H1 (cell line): ENCODE measurements at regions not wholly inside any gene's neighbourhood (a gene's known extent, or its start where the extent isn't known, plus 50 kb on each side); places are given as distances from the start of the nearest gene placed in this dataset.

ENCODE experiments used
- CTCF ChIA-PET: fragments of 300-600 bp; sonication (Branson Sonifier 250); formaldehyde crosslinking; loops from one replicate; lab custom pipeline; 2021; ENCODE audit not compliant: partially characterized antibody; lab: Charles Lee
- POLR2A ChIA-PET: fragments of 300-600 bp; sonication (Branson Sonifier 250); formaldehyde crosslinking; loops from one replicate; lab custom pipeline; 2021; ENCODE audit warnings: inconsistent platforms; ENCODE audit not compliant: partially characterized antibody; lab: Charles Lee
- DNase-seq, 2 experiments: peaks; one replicate each; pipeline versions ENCODE4 v3.0.0 to v3.0.0-alpha.2; 2010 to 2022; ENCODE audit warnings: low spot score in 2 of 2, low read depth in 1 of 2, mixed read lengths in 1 of 2
- FAIRE-seq: peaks from 2 replicates; lab custom pipeline; 2011; peaks lifted over from hg19 to GRCh38; lab: Jason Lieb, UNC
- H2AFZ ChIP-seq: 2 replicates; pipeline ENCODE4 v1.8.1; 2012; ENCODE audit warnings: low read length, inconsistent platforms
- H2AK5ac ChIP-seq: 2 replicates; pipeline ENCODE4 v1.6.1; 2013; ENCODE audit warnings: low read depth, low read length
- H2BK120ac ChIP-seq: replicated peaks from 2 replicates; pipeline ENCODE3; 2013; ENCODE audit warnings: low read depth, low read length, inconsistent platforms
- H2BK12ac ChIP-seq: 2 replicates; pipeline ENCODE4 v1.6.1; 2013; ENCODE audit warnings: low read depth, low read length
- H2BK15ac ChIP-seq: 2 replicates; pipeline ENCODE4 v1.6.1; 2013; ENCODE audit warnings: low read length
- H2BK20ac ChIP-seq: 2 replicates; pipeline ENCODE4 v1.6.1; 2013; ENCODE audit warnings: low read length
- H2BK5ac ChIP-seq: 2 replicates; pipeline ENCODE4 v1.6.1; 2013; ENCODE audit warnings: low read depth, low read length
- H3K14ac ChIP-seq: 2 replicates; pipeline ENCODE4 v1.6.1; 2013; ENCODE audit warnings: inconsistent platforms; ENCODE audit not compliant: insufficient read length
- H3K18ac ChIP-seq: 2 replicates; pipeline ENCODE4 v1.6.1; 2013; ENCODE audit warnings: low read length; ENCODE audit errors: extremely low read depth
- H3K23ac ChIP-seq: 2 replicates; pipeline ENCODE4 v1.6.1; 2013; ENCODE audit warnings: inconsistent platforms; ENCODE audit not compliant: insufficient read length
- H3K23me2 ChIP-seq: 2 replicates; pipeline ENCODE4 v1.6.1; 2013; ENCODE audit warnings: low read depth, low read length
- H3K27ac ChIP-seq: 2 replicates; pipeline ENCODE4 v1.6.1; 2011; ENCODE audit warnings: low read depth, low read length, inconsistent platforms
- H3K27me3 ChIP-seq, 4 experiments: replicated peaks in 1 of 4; 1 replicate in 1 of 4; 2 replicates in 3 of 4; pipeline versions ENCODE4 v1.6.1 to v1.8.1; 2011 to 2013; ENCODE audit warnings: low read length in 3 of 4, mild to moderate bottlenecking in 3 of 4, inconsistent platforms in 2 of 4, mixed read lengths in 2 of 4, moderate library complexity in 1 of 4; ENCODE audit not compliant: control insufficient read depth in 3 of 4, insufficient read depth in 3 of 4; ENCODE audit errors: extremely low read depth in 1 of 4
- H3K36me3 ChIP-seq, 4 experiments: 2 replicates each; pipeline versions ENCODE4 v1.6.1 to v1.8.1; 2011 to 2013; ENCODE audit warnings: mild to moderate bottlenecking in 4 of 4, low read length in 3 of 4, moderate library complexity in 2 of 4, control low read depth in 1 of 4, inconsistent platforms in 1 of 4; ENCODE audit not compliant: insufficient read depth in 4 of 4, control insufficient read depth in 2 of 4
- H3K4ac ChIP-seq: replicated peaks from 2 replicates; pipeline ENCODE3; 2013; ENCODE audit warnings: low read length, low read depth, mixed read lengths, inconsistent platforms; ENCODE audit not compliant: insufficient read length
- H3K4me1 ChIP-seq, 4 experiments: replicated peaks in 1 of 4; 1 replicate in 1 of 4; 2 replicates in 3 of 4; pipeline versions ENCODE4 v1.6.1 to v1.8.1; 2011 to 2013; ENCODE audit warnings: low read length in 3 of 4, inconsistent platforms in 2 of 4, mixed read lengths in 1 of 4; ENCODE audit not compliant: insufficient read depth in 4 of 4, control insufficient read depth in 3 of 4
- H3K4me2 ChIP-seq, 2 experiments: 2 replicates each; pipeline versions ENCODE4 v1.6.1 to v1.8.1; 2011 to 2013; ENCODE audit warnings: low read depth in 2 of 2, low read length in 2 of 2, control low read depth in 1 of 2, inconsistent platforms in 1 of 2, mild to moderate bottlenecking in 1 of 2; ENCODE audit not compliant: insufficient read depth in 1 of 2
- H3K4me3 ChIP-seq, 4 experiments: fragments of 200-600, 300-600 bp in 1 of 4; sonication (generic), shearing (Covaris generic), sonication (Bioruptor Twin) in 1 of 4; 2 replicates each; pipeline versions ENCODE4 v1.5.1 to v1.8.1; 2011 to 2016; ENCODE audit warnings: low read length in 4 of 4, low read depth in 3 of 4, control low read depth in 2 of 4, inconsistent platforms in 2 of 4, mild to moderate bottlenecking in 2 of 4, mixed read lengths in 1 of 4, moderate library complexity in 1 of 4; ENCODE audit not compliant: insufficient read depth in 2 of 4; ENCODE audit errors: extremely low read depth in 1 of 4
- H3K56ac ChIP-seq: replicated peaks from 2 replicates; pipeline ENCODE3; 2013; ENCODE audit warnings: low read depth, mild to moderate bottlenecking, mixed read lengths, low read length, inconsistent platforms; ENCODE audit not compliant: insufficient read length
- H3K79me1 ChIP-seq: 2 replicates; pipeline ENCODE4 v1.6.1; 2013; ENCODE audit warnings: low read depth, low read length, control low read depth
- H3K79me2 ChIP-seq, 2 experiments: 2 replicates each; pipeline versions ENCODE4 v1.6.1 to v1.8.1; 2012 to 2013; ENCODE audit warnings: low read length in 2 of 2, mild to moderate bottlenecking in 2 of 2, inconsistent platforms in 1 of 2; ENCODE audit not compliant: insufficient read depth in 2 of 2, control insufficient read depth in 1 of 2
- H3K9ac ChIP-seq, 4 experiments: replicated peaks in 1 of 4; 1 replicate in 1 of 4; 2 replicates in 3 of 4; pipeline versions ENCODE4 v1.6.1 to v1.8.1; 2011 to 2013; ENCODE audit warnings: low read depth in 3 of 4, low read length in 3 of 4, control low read depth in 2 of 4, mild to moderate bottlenecking in 2 of 4, moderate library complexity in 2 of 4, inconsistent platforms in 1 of 4; ENCODE audit errors: extremely low read depth in 1 of 4
- H3K9me3 ChIP-seq, 2 experiments: 2 replicates each; pipeline versions ENCODE4 v1.6.1 to v1.8.1; 2012 to 2013; ENCODE audit warnings: mild to moderate bottlenecking in 2 of 2, moderate library complexity in 2 of 2, control low read depth in 1 of 2, inconsistent platforms in 1 of 2, low read depth in 1 of 2, low read length in 1 of 2, mixed read lengths in 1 of 2; ENCODE audit not compliant: insufficient read depth in 2 of 2
- H4K20me1 ChIP-seq, 2 experiments: replicated peaks in 1 of 2; 2 replicates each; pipeline versions ENCODE3 to v1.8.1; 2011 to 2013; ENCODE audit warnings: inconsistent platforms in 2 of 2, low read length in 2 of 2, mild to moderate bottlenecking in 1 of 2; ENCODE audit not compliant: insufficient read depth in 2 of 2, control insufficient read depth in 1 of 2
- H4K5ac ChIP-seq: 2 replicates; pipeline ENCODE4 v1.6.1; 2013; ENCODE audit warnings: low read length, low read depth, mixed read lengths, inconsistent platforms; ENCODE audit not compliant: insufficient read length
- H4K8ac ChIP-seq: 2 replicates; pipeline ENCODE4 v1.8.0; 2013; ENCODE audit warnings: mild to moderate bottlenecking, moderate library complexity, low read length, inconsistent platforms; ENCODE audit not compliant: insufficient read depth; ENCODE audit errors: extremely low read depth
- H4K91ac ChIP-seq: replicated peaks from 2 replicates; pipeline ENCODE3; 2013; ENCODE audit warnings: low read length, mixed read lengths, inconsistent platforms; ENCODE audit not compliant: insufficient read length
- ASH2L ChIP-seq: fragments of 200-600, 300-600 bp; sonication (generic); IDR thresholded peaks from one replicate; pipeline ENCODE4 v1.7.1; 2017; ENCODE audit warnings: low read length
- BCL11A ChIP-seq, 2 experiments: IDR thresholded peaks; one replicate each; pipeline ENCODE4 v1.6.1; 2011; ENCODE audit warnings: low read depth in 2 of 2, low read length in 2 of 2, mild to moderate bottlenecking in 2 of 2
- BRCA1 ChIP-seq: IDR thresholded peaks from 2 replicates; pipeline ENCODE4 v1.6.1; 2012; ENCODE audit warnings: low read depth, low read length, improper control_type of control experiment
- CREB1 ChIP-seq: IDR thresholded peaks from 2 replicates; pipeline ENCODE4 v1.6.1; 2012; ENCODE audit warnings: inconsistent platforms
- EGR1 ChIP-seq: IDR thresholded peaks from 2 replicates; pipeline ENCODE4 v1.6.1; 2011; ENCODE audit warnings: low read depth, low read length, borderline replicate concordance
- EZH2 ChIP-seq: fragments of 200-600 bp; sonication (generic); IDR thresholded peaks from 2 replicates; pipeline ENCODE4 v1.7.1; 2012; ENCODE audit warnings: low read depth, mild to moderate bottlenecking, moderate library complexity, low read length, inconsistent platforms; ENCODE audit not compliant: severe bottlenecking
- KDM1A ChIP-seq: fragments of 200-600, 300-600 bp; sonication (generic); IDR thresholded peaks from 2 replicates; pipeline ENCODE4 v1.7.1; 2016; ENCODE audit warnings: mild to moderate bottlenecking, low read length, borderline replicate concordance
- NANOG ChIP-seq: IDR thresholded peaks from 2 replicates; pipeline ENCODE4 v1.6.1; 2011; ENCODE audit warnings: low read length, low read depth, mild to moderate bottlenecking, inconsistent platforms; ENCODE audit not compliant: insufficient read depth, poor library complexity, severe bottlenecking
- RAD21 ChIP-seq, 2 experiments: IDR thresholded peaks in 1 of 2; conservative IDR thresholded peaks in 1 of 2; 2 replicates each; pipeline ENCODE4 v1.6.1; 2011; ENCODE audit warnings: low read depth in 2 of 2, low read length in 2 of 2, improper control_type of control experiment in 1 of 2, inconsistent platforms in 1 of 2, mild to moderate bottlenecking in 1 of 2, moderate library complexity in 1 of 2
- RBBP5 ChIP-seq: IDR thresholded peaks from 2 replicates; pipeline ENCODE4 v1.7.1; 2012; ENCODE audit warnings: low read depth, mild to moderate bottlenecking, inconsistent platforms, low read length, moderate library complexity, borderline replicate concordance
- RFX5 ChIP-seq: IDR thresholded peaks from 2 replicates; pipeline ENCODE4 v1.6.1; 2011; ENCODE audit warnings: low read depth, low read length, improper control_type of control experiment, borderline replicate concordance
- SAP30 ChIP-seq: fragments of 300-600 bp; sonication (generic); IDR thresholded peaks from 2 replicates; pipeline ENCODE4 v1.7.1; 2012; ENCODE audit warnings: low read length, moderate library complexity, mild to moderate bottlenecking, inconsistent platforms; ENCODE audit not compliant: insufficient read depth, insufficient replicate concordance
- SP2 ChIP-seq: IDR thresholded peaks from 2 replicates; pipeline ENCODE4 v1.6.1; 2012; ENCODE audit warnings: mild to moderate bottlenecking, low read length, inconsistent platforms
- SRF ChIP-seq: IDR thresholded peaks from 2 replicates; pipeline ENCODE4 v1.6.1; 2011; ENCODE audit warnings: mild to moderate bottlenecking, low read depth, low read length, moderate library complexity
- TEAD4 ChIP-seq: IDR thresholded peaks from 2 replicates; pipeline ENCODE4 v1.6.1; 2012; ENCODE audit warnings: low read depth, low read length, inconsistent platforms, mixed read lengths
- WGBS, 2 experiments: shearing (Covaris generic) in 1 of 2; methylation state at CpG; one replicate each; pipeline versions ENCODE4 v1.1.6 to v1.1.7; 2013 to 2015; ENCODE audit warnings: low lambda C conversion rate in 2 of 2, mixed read lengths in 2 of 2, inconsistent platforms in 1 of 2, low coverage in 1 of 2, missing lambda C conversion rate in 1 of 2; ENCODE audit not compliant: insufficient replicate concordance in 2 of 2, insufficient coverage in 1 of 2, insufficient read length in 1 of 2; ENCODE audit errors: extremely low coverage in 1 of 2, missing lambda C conversion rate in 1 of 2; 5-methylcytosine and 5-hydroxymethylcytosine counted together

- CTCF ChIA-PET = interaction anchor here (0.9 to 1.3 kb wide), 7 partner anchors 9 to 112 kb away, joined by 3 to 6 read pairs (median 3); no protein-coding TSS in a partner anchor
- POLR2A ChIA-PET = no interaction called here
- TF ChIP-seq SAP30 = no peak
- no peak for TF ChIP-seq RAD21 (IDR thresholded peaks at IDR 0.05 in 1 of 2, conservative IDR thresholded peaks at IDR 0.05 in 1 of 2; ENCODE audit: low read depth in 2 of 2, low read length in 2 of 2)
- no peak for TF ChIP-seq ASH2L
- no peak for TF ChIP-seq EZH2
- no peak for TF ChIP-seq KDM1A
- TF ChIP-seq SRF = no peak
- TF ChIP-seq TEAD4 = no peak
- TF ChIP-seq BCL11A (IDR thresholded peaks at IDR 0.05; ENCODE audit: low read depth in 2 of 2, low read length in 2 of 2) = no peak
- TF ChIP-seq BRCA1 = no peak
- no peak for TF ChIP-seq RFX5
- no peak for TF ChIP-seq SP2
- no peak for TF ChIP-seq CREB1
- TF ChIP-seq NANOG = no peak
- TF ChIP-seq EGR1 = no peak
- TF ChIP-seq RBBP5 = no peak
Measured at GRCh38 chr13:52921194-52921593, 72.8 kb upstream of the PCDH8 start.

More at GRCh38 chr13:52921194-52921593, 72.8 kb upstream of the PCDH8 start:
- H2AFZ ChIP-seq = no peak overlapping the region
- H3K14ac ChIP-seq = no peak overlapping the region
- no peak overlapping the region for H3K27ac ChIP-seq
- no peak overlapping the region for H4K5ac ChIP-seq
- H2BK15ac ChIP-seq = no peak overlapping the region
- H2AK5ac ChIP-seq = no peak overlapping the region
- no peaks in the 10 kb centered on the region for H4K20me1 ChIP-seq
- no peaks in the 10 kb centered on the region for H3K27me3 ChIP-seq
- H2BK20ac ChIP-seq = no peak overlapping the region
- H3K9ac ChIP-seq = no peak overlapping the region
- no peak overlapping the region for H3K18ac ChIP-seq
- no peaks in the 10 kb centered on the region for H3K9me3 ChIP-seq
- H3K4me3 ChIP-seq = no peak overlapping the region
- no peak overlapping the region for H4K8ac ChIP-seq
- DNase-seq = no peak
- no peak overlapping the region for H2BK120ac ChIP-seq
- H3K79me2 ChIP-seq = no peaks in the 10 kb centered on the region
- no peak overlapping the region for H3K23ac ChIP-seq
- no peaks in the 10 kb centered on the region for H3K23me2 ChIP-seq
- H2BK5ac ChIP-seq = no peak overlapping the region
- no peak for FAIRE-seq
- no peak overlapping the region for H4K91ac ChIP-seq
- H3K4me1 ChIP-seq = peaks cover 0 to 4% (median 0%) of the 10 kb centered on the region in 4 experiments; a peak in 3 of 7 replicates
- no peak overlapping the region for H3K4me2 ChIP-seq
- H3K36me3 ChIP-seq = no peaks in the 10 kb centered on the region
- H2BK12ac ChIP-seq = no peak overlapping the region
- no peak overlapping the region for H3K4ac ChIP-seq
- no peak overlapping the region for H3K56ac ChIP-seq
- WGBS, 2 experiments = 91% methylated on average over 3 of the region's 3 CpGs; no CpG with 5 or more reads in 1 of the 2 experiments
- no peaks in the 10 kb centered on the region for H3K79me1 ChIP-seq
